HG03103 (cell line): ENCODE measurements at regions not wholly inside any gene's neighbourhood (a gene's known extent, or its start where the extent isn't known, plus 50 kb on each side); places are given as distances from the start of the nearest gene placed in this dataset.
"Not testable (repeated sequence)": the region's sequence is repeated elsewhere in the genome, so short reads cannot be mapped to it uniquely, and the experiment has no call there.

ENCODE experiments used
- ATAC-seq: cut with Tn5 transposase; IDR thresholded peaks from one replicate; pipeline ENCODE4 v1.9.1; 2021; ENCODE audit warnings: low read depth; ENCODE audit not compliant: unreplicated experiment

GRCh38 chr10:33715303-33715975, 381.0 kb upstream of the NRP1 start:
- no peak for ATAC-seq

GRCh38 chr10:33712825-33713224, 378.4 kb upstream of the NRP1 start:
- no peak for ATAC-seq

- no peak for ATAC-seq
Measured at GRCh38 chr10:33710006-33710405, 375.5 kb upstream of the NRP1 start.

GRCh38 chr10:33709008-33709753, 374.7 kb upstream of the NRP1 start:
- no peak for ATAC-seq

GRCh38 chr10:33708561-33708960, 374.1 kb upstream of the NRP1 start:
- ATAC-seq: no peak

GRCh38 chr10:33706746-33707145, 372.3 kb upstream of the NRP1 start:
- no peak for ATAC-seq

GRCh38 chr10:33706191-33706590, 371.7 kb upstream of the NRP1 start:
- no peak for ATAC-seq

- no peak for ATAC-seq
Measured at GRCh38 chr10:33704214-33704830, 369.9 kb upstream of the NRP1 start.

GRCh38 chr10:33703501-33704213, 369.2 kb upstream of the NRP1 start:
- no peak for ATAC-seq

GRCh38 chr10:33698033-33698432, 363.6 kb upstream of the NRP1 start:
- ATAC-seq: no peak

- no peak for ATAC-seq
Measured at GRCh38 chr10:33697016-33697415, 362.5 kb upstream of the NRP1 start.

- ATAC-seq: no peak
Measured at GRCh38 chr10:33695536-33695935, 361.1 kb upstream of the NRP1 start.

GRCh38 chr10:33690536-33690935, 356.1 kb upstream of the NRP1 start:
- not testable (repeated sequence) for ATAC-seq

- ATAC-seq: no peak
Measured at GRCh38 chr10:33688506-33688905, 354.0 kb upstream of the NRP1 start.

GRCh38 chr10:33684211-33684611, 349.7 kb upstream of the NRP1 start:
- no peak for ATAC-seq

- no peak for ATAC-seq
Measured at GRCh38 chr10:33681595-33681994, 347.1 kb upstream of the NRP1 start.

GRCh38 chr10:33680036-33680435, 345.6 kb upstream of the NRP1 start:
- ATAC-seq: no peak

- ATAC-seq: no peak
Measured at GRCh38 chr10:33676606-33677339, 342.3 kb upstream of the NRP1 start.

GRCh38 chr10:33674986-33675599, 340.6 kb upstream of the NRP1 start:
- ATAC-seq: no peak

- ATAC-seq: no peak
Measured at GRCh38 chr10:33674491-33674890, 340.0 kb upstream of the NRP1 start.
